HG02970 (cell line): ENCODE measurements at regions not wholly inside any gene's neighbourhood (a gene's known extent, or its start where the extent isn't known, plus 50 kb on each side); places are given as distances from the start of the nearest gene placed in this dataset.

Experiments
- ATAC-seq: cut with Tn5 transposase; IDR thresholded peaks from one replicate; pipeline ENCODE4 v1.9.1; 2021; ENCODE audit warnings: mild to moderate bottlenecking, moderate library complexity, moderate number of reproducible peaks; ENCODE audit not compliant: unreplicated experiment, low FRiP score

DNA sequence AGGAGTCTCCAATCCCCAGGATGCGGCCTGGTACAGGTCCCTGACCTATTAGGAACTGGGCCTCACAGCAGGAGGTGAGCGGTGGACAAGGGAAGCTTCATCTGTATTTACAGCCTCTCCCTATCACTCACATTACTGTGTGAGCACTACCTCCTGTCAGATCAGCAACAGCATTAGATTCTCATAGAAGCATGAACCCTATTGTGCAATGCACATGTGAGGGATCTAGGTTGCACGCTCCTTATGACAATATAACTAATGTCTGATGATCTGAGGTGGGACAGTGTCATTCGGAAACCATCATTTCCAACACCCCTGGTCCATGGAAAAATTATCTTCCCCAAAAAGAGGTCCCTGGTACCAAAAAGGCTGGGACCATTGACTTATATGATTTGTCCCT lies 1000.5 kb downstream of the FLRT2 start:
- ATAC-seq = no peak

DNA sequence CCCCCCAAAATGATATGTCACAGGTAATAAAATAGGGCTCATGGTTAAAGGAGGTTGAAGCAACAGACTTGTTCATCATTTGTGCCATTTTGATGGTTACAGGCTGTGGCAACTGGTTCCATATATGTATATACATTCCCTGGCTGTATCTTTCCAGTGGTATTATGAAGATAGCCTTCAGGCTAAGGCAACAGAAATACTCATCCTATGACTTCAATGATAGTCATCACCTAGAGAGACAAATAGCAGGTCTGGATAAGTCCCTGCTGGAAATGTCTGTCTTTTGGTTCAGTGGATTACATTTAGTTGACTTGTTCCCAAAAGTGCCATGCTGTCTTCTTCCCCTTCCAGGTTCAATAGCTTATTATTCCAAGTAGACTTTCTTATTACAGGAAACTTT lies 997.4 kb downstream of the FLRT2 start:
- ATAC-seq = no peak

GRCh38 chr14:86525673-86526072 lies 995.7 kb downstream of the FLRT2 start:
- no peak for ATAC-seq

DNA sequence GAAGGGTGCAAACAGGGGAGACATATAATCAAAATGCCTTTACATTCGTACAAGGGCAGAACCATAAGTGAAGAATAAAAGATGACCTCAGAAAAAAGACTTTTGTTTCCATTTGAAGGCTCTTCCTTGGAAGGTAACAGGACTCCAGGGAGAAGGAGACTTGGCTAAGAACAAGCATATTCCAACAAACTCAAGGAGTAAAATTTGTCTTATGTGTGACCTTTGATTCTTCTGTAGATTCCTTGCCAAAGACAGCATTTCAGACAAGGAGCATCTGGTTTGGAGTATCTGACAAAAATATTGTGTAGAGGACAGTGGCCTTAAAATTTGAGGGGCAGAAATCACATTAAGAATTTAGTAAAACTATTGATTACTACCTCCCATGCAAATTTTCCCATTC lies 991.9 kb downstream of the FLRT2 start:
- ATAC-seq = no peak

DNA sequence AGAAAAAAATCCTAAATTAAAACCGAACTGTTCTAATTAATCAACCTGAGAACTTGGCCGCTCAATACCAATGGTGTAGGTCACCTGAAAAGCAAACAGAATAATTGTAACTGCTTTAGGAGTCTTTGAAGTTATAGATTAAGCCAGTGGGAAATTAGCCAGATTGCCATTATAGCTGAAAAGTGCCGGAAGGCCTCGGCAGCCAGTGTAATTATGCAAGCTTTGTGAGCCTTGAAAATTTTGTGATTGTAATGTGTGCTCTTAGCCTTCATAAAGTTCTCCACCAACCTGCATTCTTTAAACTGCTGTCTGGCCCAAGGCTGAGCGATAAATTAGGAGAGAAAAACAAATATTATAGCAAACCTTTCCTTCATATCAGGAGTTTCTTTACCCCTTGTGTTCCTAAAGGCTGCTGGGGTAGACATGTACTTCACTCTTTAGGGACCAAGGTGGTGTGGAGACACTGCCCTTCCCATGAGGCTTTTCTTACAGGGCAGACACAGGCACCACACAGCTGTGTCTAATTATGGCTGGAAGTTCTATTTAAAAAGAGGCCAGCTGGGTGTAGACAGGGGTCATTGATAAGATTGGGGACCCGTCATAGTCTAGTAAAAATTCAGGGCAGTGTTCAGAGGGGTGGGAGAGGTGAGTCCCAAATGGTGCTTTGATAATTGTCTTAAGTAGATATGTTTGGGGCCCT lies 991.2 kb downstream of the FLRT2 start:
- ATAC-seq = no peak

GRCh38 chr14:86518298-86518697 lies 988.4 kb downstream of the FLRT2 start:
- no peak for ATAC-seq

DNA sequence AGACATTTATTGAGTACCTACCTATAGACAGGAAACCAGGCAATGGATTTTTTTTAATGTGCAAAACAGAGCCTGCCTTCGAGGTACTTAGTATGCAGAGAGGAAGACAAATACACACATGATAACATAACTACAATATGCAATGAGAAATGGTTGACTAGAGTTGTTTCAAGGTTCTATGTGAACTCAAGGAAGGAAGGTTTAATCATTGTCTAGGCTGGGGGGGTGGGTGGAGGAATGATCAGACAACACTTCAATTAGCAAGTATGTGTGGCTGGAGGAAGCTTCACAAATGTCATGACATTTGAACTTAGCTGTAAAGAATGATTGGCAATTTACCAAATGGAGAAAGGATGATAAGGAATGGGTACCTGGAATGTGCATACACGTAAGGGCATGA lies 985.3 kb downstream of the FLRT2 start:
- no peak for ATAC-seq

DNA sequence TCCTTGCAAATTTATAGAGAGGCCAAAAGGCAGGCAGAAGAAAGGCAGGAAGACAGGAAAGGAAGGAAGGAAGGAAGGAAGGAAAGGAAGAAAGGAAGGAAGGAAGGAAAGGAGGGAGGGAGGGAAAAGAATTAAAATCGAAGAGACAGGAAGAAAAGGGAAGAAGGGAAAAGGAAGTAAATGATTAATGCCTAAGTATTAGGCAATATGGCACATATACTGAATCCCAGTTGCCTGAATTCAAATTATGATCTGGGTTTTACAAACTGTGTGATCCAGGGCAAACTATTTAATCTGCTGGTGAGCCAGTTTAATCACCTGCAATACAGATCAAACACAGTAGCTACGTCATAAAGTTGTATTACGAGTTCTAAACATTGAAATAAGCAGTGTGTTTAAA lies 983.6 kb downstream of the FLRT2 start:
- ATAC-seq = no peak

- no peak for ATAC-seq
Measured at GRCh38 chr14:86513056-86513455, 983.1 kb downstream of the FLRT2 start.

- ATAC-seq = no peak
Measured at GRCh38 chr14:86510491-86510890, 980.5 kb downstream of the FLRT2 start.

GRCh38 chr14:86505808-86506207 lies 975.9 kb downstream of the FLRT2 start:
- no peak for ATAC-seq

GRCh38 chr14:86501611-86502010 lies 971.7 kb downstream of the FLRT2 start:
- no peak for ATAC-seq

GRCh38 chr14:86491743-86492142 lies 961.8 kb downstream of the FLRT2 start:
- no peak for ATAC-seq

DNA sequence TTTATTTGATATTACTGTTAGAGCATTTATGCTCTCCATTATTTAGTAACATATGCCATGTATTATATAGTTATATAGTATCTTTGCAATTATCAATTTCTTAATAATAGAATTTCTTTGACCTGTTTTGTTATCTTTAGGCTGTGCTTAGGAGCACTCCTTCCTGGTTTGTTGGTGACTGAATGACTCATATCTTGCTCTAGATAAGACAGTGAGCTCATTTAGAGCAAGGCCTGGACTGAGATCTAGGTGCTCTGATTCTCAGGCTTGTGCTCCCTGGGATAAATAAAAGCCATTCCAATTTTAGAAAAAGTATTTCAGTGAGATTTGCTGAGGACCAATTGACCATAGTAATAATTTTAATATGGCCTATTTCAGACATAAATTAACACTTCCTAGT lies 951.2 kb downstream of the FLRT2 start:
- ATAC-seq = no peak

GRCh38 chr14:86464341-86464740 lies 934.4 kb downstream of the FLRT2 start:
- ATAC-seq = no peak

DNA sequence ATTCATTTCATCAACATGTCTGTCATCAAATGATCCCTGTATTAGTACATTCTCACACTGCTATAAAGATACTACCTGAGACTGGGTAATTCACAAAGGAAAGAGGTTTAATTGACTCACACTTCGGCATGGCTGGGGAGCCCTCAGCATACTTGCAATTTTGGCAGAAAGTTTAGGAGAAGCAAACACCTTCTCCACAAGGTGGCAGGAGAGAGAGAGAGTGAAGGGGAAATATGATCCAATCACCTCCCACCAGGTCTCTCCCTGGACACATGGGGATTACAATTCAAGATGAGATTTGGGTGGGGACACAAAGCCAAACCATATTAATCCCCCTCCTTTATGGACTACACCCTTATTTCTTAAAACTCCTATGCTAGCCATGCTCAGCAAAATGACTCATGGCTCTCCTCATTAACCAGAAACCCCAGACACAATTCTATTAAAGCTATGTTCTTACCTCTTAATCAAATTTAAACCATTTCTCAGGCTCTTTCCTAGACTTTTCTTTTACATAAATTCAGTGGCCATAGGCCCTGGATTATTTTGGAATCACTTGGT lies 932.3 kb downstream of the FLRT2 start:
- no peak for ATAC-seq

DNA sequence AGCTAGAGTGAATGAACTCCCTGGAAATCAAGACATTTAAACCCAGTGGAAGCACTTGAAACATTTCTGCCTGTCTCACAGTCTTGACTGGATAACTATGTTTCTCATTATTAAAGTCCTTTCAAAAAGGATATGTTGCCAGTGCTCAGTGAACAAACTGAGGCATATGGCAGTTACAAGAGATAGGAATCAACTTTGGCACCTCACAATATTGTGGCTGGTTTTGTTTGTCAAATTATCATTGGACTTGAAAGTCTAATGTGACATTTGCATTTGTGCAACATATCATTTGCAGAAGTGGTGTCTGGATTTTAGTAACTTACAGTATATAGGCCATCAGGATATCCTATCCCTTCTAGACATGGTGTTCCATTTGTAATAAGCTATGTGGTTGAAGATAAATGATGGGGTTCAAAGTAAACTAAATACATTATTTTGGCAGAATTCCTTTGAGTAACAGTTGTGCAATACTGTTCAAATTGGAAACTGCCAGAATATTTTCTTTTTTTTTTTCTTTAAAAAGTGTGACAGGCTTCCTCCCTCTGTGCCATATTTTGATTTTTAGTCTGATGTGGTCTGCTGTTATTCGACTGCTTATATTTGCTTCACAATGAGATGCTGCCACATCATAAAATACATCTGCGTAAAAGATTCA lies 927.7 kb downstream of the FLRT2 start:
- no peak for ATAC-seq

DNA sequence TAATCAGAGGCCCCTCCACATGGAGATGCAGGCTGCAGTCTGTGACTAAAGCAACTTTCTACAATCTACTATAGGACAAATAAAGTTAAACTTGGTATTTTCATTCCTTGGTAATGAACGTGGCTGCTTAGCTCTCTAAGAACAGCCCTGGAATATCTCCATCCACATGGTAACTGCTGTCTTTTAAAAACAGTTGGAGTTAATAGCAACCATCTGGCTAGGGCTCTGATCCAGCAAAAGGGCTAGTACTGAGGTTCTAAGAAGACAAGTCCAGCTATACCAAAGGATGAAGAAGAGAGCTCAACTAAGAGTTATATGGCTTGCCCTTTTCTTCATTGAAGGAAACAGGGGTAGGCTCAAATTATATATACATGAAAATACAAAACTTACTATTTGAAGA lies 920.1 kb downstream of the FLRT2 start:
- no peak for ATAC-seq

DNA sequence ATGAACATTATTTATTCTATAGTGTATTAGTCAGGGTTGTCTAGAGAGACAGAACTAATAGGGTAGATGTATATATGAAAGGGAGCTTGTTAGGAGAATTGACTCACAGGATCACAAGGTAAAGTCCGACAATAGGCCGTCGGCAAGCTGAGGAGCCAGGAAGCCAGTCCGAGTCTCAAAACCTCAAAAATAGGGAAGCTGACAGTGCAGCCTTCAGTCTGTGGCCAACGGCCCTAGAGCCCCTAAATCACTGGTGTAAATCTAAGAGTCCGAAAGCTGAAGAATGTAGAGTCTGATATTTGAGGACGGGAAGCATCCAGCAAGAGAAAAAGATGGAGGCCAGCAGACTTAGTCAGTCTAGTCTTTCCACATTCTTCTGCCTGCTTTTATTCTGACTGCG lies 912.2 kb downstream of the FLRT2 start:
- ATAC-seq = no peak

DNA sequence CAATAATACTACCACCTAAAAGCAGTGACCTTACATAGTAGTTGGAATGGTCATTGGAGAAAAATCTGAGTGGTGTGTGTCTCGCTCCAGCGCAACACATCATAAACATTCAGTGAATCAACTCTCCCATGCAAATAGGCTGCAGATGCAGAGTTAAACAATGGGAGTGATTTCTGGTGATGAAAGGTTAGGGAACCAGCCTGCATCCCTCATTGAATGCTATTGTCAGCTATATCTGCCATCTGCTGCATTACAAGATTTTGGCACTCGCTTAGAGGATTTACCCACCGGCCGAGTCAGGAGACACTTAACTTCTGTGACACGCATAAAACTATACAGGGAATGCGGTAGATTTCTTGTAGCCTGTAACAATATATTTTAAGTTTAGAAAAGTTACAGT lies 900.9 kb downstream of the FLRT2 start:
- no peak for ATAC-seq

DNA sequence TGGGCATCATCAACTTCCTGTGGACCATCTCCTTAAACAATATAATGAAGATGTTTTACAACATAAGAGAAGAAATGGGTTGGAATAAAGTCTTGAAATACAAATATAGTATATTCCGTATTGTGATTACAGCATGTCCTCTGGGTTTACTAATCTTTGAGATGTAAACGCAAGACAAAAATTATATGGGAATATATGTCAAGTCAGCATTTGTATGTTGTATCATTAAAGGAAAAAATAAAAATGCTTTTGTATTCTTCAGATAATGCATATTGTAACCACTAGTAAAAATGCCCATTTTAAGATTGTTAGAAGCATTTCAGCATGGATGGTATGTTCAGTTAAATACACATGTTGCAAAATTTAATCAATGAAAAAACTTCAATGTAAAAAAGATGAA lies 893.3 kb downstream of the FLRT2 start:
- ATAC-seq = no peak

DNA sequence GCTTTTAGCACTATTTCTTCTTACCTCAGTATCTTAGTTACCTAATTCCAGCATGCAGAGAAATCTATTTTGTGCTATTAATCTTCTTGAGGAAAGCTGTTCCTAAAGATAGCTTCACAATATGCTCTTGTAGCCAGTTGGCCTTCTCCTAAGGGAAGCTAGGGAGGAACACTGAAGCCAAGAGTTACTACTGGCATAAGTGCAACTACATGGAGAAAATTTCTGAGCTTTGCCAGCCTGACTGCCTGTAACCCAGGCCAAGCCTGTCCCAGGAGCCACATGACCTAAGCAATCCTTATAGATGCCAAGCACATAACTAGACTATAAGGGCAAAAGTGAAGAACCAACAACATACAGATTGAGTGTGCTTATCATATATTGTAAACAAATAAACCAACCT lies 890.2 kb downstream of the FLRT2 start:
- no peak for ATAC-seq
